GM21786 (cell line): ENCODE measurements at regions not wholly inside any gene's neighbourhood (a gene's known extent, or its start where the extent isn't known, plus 50 kb on each side); places are given as distances from the start of the nearest gene placed in this dataset.
"Not testable (repeated sequence)": the region's sequence is repeated elsewhere in the genome, so short reads cannot be mapped to it uniquely, and the experiment has no call there.

Source experiments
- ATAC-seq: cut with Tn5 transposase; IDR thresholded peaks from one replicate; pipeline ENCODE4 v1.9.1; 2021; ENCODE audit not compliant: unreplicated experiment

GRCh38 chrX:6990552-6991193 is 156.8 kb upstream of the STS start:
- no peak for ATAC-seq

DNA sequence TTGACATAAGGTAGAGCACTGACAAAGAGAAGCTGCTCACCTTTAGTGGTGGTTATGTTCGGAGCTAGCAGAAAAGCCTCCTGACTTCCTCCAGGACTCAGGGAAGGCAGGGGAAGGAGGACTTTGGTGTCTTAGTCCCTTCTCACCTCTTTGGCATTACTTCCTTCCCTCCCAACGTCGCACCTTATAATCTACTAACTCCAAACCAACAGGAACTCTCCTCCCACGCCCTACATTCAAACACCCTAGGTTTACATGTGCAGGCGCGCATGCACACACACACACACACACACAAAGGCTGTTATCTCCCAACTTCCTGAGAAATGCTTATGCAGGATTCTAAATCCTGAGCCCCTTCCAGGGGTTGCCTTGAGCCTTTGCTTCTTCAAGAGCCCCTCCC is 157.7 kb upstream of the STS start:
- no peak for ATAC-seq

- ATAC-seq, result not testable (repeated sequence)
These were observed 158.8 kb upstream of the STS start for GRCh38 chrX:6988694-6989093.

DNA sequence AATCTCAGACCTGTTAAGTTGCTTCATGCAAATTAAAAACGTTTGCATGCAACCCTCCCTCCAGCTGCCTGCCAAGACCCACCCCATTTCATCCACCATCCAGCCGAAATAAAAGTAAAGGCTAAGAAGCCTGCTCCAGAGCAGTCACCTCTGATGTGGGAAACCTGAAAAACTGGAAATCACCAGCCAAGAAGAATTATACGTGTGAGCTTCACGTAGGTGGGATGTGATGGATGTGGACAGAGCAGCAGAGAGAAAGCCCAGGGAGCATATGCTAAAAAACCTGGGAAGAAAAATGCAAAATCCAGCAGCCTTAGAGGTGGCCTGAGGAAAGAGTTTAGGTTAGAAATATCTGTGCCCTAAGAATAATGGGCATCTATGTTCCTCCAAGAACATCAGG is 160.6 kb upstream of the STS start:
- ATAC-seq, result no peak

DNA sequence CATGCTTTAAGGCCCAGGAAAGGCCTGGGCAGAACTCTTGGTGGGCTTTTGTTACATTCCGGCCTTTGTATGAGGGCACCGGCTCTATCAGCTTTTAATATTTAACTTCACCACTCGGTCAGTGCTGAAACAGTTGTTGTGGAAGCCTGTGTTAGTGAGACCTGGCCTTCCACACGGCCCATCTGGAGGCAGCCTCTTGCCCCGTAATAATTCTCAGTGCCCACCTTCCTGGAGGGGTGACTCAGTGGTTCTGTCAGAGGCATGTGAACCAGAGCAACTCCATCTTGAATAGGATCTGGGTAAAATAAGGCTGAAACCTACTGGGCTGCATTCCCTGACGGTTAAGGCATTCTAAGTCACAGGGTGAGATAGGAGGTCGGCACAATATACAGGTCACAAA is 162.0 kb upstream of the STS start:
- no peak for ATAC-seq

GRCh38 chrX:6983207-6983955 is 164.1 kb upstream of the STS start:
- ATAC-seq, result no peak

DNA sequence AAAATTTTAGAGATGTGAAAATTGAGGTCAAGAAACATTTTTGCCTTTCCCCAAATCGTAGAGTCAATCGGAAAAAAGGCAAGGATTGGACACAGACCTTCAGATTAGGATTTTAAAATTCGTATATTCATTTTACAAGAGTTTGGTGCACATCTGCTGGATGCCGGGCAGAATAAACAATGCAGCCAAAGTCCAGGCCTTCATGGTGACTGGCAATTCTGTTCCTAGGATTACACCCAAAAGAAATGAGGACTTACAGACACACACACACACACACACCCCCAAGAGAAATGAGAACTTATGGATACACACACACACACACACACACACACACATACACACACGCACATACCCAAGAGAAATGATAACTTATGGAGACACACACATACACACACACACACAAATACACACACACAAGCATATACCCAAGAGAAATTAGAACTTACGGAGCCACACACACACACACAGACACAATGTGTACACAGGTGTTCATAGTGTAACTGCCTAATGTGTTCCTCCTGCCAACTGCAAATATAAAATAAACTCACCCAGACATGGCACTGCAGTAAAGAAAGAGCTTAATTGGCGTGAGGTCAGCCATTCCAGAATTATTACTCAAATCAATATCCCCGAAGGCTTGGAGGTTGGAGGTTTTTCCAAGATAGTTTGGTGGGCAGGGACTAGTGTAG is 165.7 kb upstream of the STS start:
- ATAC-seq, result no peak

- ATAC-seq, result no peak
These were observed 166.5 kb upstream of the STS start for GRCh38 chrX:6980981-6981380.

DNA sequence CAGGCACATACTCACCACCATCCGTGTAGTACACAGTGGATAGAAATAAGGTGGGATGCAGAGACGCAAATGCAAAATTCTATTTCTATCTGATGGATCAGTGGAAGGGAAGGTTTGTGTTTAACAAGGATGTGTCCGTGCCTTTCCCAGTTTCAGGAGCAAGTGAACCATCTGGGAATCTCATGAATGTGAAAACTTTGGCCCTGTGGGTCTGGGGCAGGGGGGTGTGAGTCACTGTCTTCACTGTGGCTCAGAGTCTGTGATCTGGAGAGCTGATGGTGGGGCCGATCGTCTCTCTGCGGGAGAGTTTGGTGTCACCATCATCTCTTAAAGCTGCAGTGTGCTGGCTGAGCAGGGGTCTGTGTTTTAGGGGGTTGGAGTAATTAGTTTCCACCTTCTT is 179.3 kb upstream of the STS start:
- no peak for ATAC-seq

DNA sequence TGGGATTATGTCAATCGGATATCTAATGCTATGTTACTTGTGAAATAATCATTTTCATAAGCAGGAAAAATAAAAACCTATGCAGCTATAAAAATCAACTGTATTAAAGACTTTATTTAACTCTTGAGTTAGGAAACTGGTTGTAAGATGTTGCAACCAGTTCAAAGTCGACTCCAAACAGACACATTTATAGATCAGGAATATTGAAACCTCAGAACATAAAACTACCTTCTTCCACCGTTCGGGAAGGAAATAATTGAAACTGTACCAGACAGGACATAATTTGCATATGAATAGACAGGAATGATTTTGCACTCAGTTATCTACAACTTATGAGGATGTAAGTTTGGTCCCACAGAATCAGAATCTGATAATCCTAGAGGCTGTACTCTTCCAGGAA is 181.8 kb upstream of the STS start:
- no peak for ATAC-seq

- no peak for ATAC-seq
These were observed 185.5 kb upstream of the STS start for GRCh38 chrX:6962006-6962355.

GRCh38 chrX:6961286-6962005 is 186.1 kb upstream of the STS start:
- no peak for ATAC-seq

GRCh38 chrX:6959006-6959405 is 188.5 kb upstream of the STS start:
- ATAC-seq, result no peak

DNA sequence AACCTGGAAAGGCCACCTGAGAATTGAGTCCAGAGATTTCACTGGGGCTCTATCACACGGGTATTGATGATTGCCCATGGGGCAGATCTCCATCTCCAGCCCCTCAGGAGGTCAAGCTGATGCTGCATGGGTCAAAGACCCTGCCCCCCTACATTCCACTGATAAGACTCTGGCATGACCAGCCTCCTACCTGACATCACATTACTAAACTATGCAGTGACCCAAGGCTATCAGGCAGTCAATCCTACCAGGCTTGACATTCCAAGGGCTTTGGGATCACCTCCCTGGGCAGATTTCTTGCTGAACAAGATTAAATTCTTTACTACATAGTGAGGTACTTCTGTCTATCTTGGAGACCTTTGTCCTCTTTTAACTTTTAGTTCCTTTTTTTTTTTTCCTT is 192.7 kb upstream of the STS start:
- ATAC-seq, result no peak

DNA sequence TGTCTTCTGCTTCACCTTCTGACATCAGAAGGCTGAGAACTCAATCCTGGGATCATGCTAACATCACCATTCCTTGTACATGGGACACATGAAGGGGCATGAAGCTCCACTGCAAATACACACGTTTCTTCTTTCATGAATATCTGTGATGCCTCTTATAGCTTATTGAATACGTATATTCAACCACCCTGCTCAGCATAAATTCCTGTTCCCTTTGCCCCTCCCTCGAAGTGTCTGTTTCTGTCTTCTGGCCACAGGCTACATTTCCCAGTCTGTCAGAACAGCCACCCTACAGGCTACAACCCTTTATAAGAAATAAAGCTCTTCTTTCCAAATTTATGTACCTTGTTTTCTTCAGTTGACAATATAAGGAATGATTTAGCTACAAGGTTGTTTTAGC is 201.3 kb upstream of the STS start:
- ATAC-seq, result no peak

GRCh38 chrX:6941041-6941440 is 206.5 kb upstream of the STS start:
- ATAC-seq, result no peak

- ATAC-seq, result not testable (repeated sequence)
These were observed 214.6 kb upstream of the STS start for GRCh38 chrX:6932942-6933341.

DNA sequence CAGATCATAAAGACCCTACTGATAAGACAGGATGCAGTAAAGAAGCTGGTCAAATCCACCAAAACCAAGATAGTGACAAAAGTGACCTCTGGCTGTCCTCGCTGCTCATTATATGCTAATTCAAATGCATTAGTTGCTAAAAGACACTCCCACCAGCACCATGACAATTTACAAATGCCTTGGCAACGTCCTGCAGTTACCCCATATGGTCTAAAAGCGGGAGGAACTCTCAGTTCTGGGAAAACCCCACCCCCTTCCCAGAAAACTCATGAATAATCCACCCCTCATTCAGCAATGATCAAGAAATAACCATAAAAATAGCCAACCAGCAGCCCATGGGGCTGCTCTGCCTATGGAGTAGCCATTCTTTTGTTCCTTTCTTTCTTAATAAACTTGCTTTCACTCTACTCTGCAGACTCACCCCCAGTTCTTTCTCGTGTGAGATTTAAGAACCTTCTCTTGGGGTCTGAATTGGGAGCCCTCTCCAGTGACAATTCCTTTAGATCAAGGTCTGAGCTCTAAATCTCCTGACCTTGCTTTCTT is 217.1 kb upstream of the STS start:
- no peak for ATAC-seq

DNA sequence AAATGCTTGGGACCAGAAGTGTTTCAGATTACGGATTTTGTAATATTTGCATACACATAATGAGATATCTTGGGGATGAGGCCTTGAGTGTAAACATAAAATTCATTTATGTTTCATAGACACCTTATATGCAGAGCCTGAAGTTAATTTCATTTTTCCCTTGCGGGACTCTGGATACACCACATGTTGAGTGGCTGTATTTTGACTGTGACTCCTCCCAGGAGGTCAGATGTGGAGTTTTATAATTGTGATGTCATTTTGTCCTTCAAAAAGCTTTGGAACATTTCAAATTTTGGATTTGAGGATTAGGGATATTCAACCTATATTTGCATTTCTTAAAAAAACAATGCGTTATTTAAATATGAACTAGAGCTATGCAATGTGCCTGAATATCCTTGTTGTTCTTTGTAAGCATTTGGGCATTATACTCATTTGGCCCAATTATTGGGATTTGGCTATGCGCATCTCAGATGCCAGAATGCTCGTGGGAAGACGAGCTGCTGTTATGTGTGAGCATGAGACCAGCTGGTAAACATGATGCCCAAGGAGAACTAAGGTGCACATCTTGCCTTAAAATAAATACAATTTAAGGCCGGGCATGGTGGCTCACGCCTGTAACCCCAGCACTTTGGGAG is 223.0 kb upstream of the STS start:
- no peak for ATAC-seq

GRCh38 chrX:6917666-6918065 is 229.8 kb upstream of the STS start:
- ATAC-seq, result no peak

DNA sequence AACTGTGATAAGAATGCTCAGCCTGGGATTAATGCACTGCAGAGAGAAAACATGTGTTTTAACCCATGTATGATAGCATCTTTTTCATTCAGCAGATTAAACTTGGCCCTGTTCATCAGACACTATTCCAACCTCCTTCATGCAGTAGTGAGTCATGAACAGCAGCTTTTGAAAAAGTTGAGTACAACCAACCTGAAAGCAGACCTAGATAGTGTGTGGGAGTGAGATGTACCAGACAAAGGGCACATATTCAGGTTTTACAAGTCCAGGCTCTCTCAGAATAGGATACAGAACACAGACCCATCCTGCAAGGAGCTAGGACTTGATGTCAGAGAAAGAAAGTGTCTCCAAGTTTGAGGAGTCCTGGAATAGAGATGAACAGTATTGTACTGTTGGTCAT is 237.3 kb upstream of the STS start:
- no peak for ATAC-seq
